Neural progenitor cell (in vitro differentiated cells): ENCODE measurements at regions not wholly inside any gene's neighbourhood (a gene's known extent, or its start where the extent isn't known, plus 50 kb on each side); places are given as distances from the start of the nearest gene placed in this dataset.

Experiments
- DNase-seq: peaks from one replicate; pipeline ENCODE4 v3.0.0-alpha.2; 2016; ENCODE audit warnings: low spot score
- H2AFZ ChIP-seq: fragments of 200-600 bp; sonication (generic); replicated peaks from 2 replicates; pipeline ENCODE4 v1.6.1; 2016; ENCODE audit warnings: antibody characterized with exemption
- H3F3A ChIP-seq: fragments of 200-600 bp; sonication (generic); 2 replicates; pipeline ENCODE4 v1.6.1; 2016; ENCODE audit warnings: antibody characterized with exemption, low read depth
- H3K27ac ChIP-seq: fragments of 200-600 bp; sonication (generic); 2 replicates; pipeline ENCODE4 v1.5.1; 2016; ENCODE audit warnings: mild to moderate bottlenecking
- H3K27me3 ChIP-seq: fragments of 200-600 bp; sonication (generic); 2 replicates; pipeline ENCODE4 v1.6.1; 2016; ENCODE audit warnings: mild to moderate bottlenecking, moderate library complexity
- H3K36me3 ChIP-seq: fragments of 200-600 bp; sonication (generic); 2 replicates; pipeline ENCODE4 v1.5.1; 2016
- H3K4me1 ChIP-seq: fragments of 200-600 bp; sonication (generic); 2 replicates; pipeline ENCODE4 v1.6.1; 2016; ENCODE audit warnings: mixed run types
- H3K4me2 ChIP-seq: fragments of 200-600 bp; sonication (generic); 2 replicates; pipeline ENCODE4 v1.6.1; 2016
- H3K4me3 ChIP-seq: fragments of 200-600 bp; sonication (generic); 2 replicates; pipeline ENCODE4 v1.5.1; 2016
- H3K79me2 ChIP-seq: fragments of 200-600 bp; sonication (generic); 2 replicates; pipeline ENCODE4 v1.6.1; 2016; ENCODE audit warnings: low read depth
- H3K9ac ChIP-seq: fragments of 200-600 bp; sonication (generic); 2 replicates; pipeline ENCODE4 v1.6.1; 2016
- H3K9me3 ChIP-seq: fragments of 200-600 bp; sonication (generic); 2 replicates; pipeline ENCODE4 v1.5.1; 2016; ENCODE audit warnings: low read depth
- H4K20me1 ChIP-seq: fragments of 200-600 bp; sonication (generic); 2 replicates; pipeline ENCODE4 v1.6.1; 2016; ENCODE audit warnings: low read depth
- H3K27ac Mint-ChIP-seq: 3 replicates; pipeline ENCODE4 v1.8.0; 2021; ENCODE audit warnings: mixed read lengths
- H3K27me3 Mint-ChIP-seq: 2 replicates; pipeline ENCODE4 v1.8.0; 2022; ENCODE audit warnings: low read depth, mild to moderate bottlenecking, inconsistent platforms, moderate library complexity, mixed read lengths; ENCODE audit not compliant: insufficient read depth
- H3K36me3 Mint-ChIP-seq: 3 replicates; pipeline ENCODE4 v1.8.0; 2021; ENCODE audit warnings: mixed read lengths
- H3K4me1 Mint-ChIP-seq: 3 replicates; pipeline ENCODE4 v1.8.0; 2021; ENCODE audit warnings: mixed read lengths
- H3K4me3 Mint-ChIP-seq: 3 replicates; pipeline ENCODE4 v1.8.0; 2021; ENCODE audit warnings: mild to moderate bottlenecking, moderate library complexity, mixed read lengths
- H3K9me3 Mint-ChIP-seq: 3 replicates; pipeline ENCODE4 v1.8.0; 2020; ENCODE audit warnings: mixed read lengths
- CTCF ChIP-seq: fragments of 200-600 bp; sonication (generic); IDR thresholded peaks from 2 replicates; pipeline ENCODE4 v1.5.1; 2017; ENCODE audit warnings: antibody characterized with exemption, mild to moderate bottlenecking
- EZH2 ChIP-seq: fragments of 200-600 bp; sonication (generic); IDR thresholded peaks from 2 replicates; pipeline ENCODE4 v1.6.1; 2017; ENCODE audit warnings: antibody characterized with exemption, mild to moderate bottlenecking, moderate library complexity
- EZH2phosphoT487 ChIP-seq: fragments of 200-600 bp; sonication (generic); IDR thresholded peaks from 2 replicates; pipeline ENCODE4 v1.6.1; 2017; ENCODE audit warnings: antibody characterized with exemption

GRCh38 chr2:78715293-78715692 lies 310.2 kb upstream of the REG3G start:
- no peak overlapping the region for H3K4me3 ChIP-seq
- no peak overlapping the region for H3K4me2 ChIP-seq
- H3K27me3 Mint-ChIP-seq: no peaks in the 10 kb centered on the region
- H3K36me3 Mint-ChIP-seq: no peaks in the 10 kb centered on the region
- H3K9ac ChIP-seq: no peak overlapping the region
- no peaks in the 10 kb centered on the region for H3K79me2 ChIP-seq
- no peaks in the 10 kb centered on the region for H3K4me1 Mint-ChIP-seq
- H3K27ac Mint-ChIP-seq: no peak overlapping the region
- no peaks in the 10 kb centered on the region for H3K36me3 ChIP-seq
- DNase-seq: no peak
- no peaks in the 10 kb centered on the region for H3K9me3 ChIP-seq
- H2AFZ ChIP-seq: no peak overlapping the region
- no peak overlapping the region for H3K27ac ChIP-seq
- TF ChIP-seq CTCF: no peak
- no peak for TF ChIP-seq EZH2
- TF ChIP-seq EZH2phosphoT487: no peak
- no peaks in the 10 kb centered on the region for H3K9me3 Mint-ChIP-seq
- H3K27me3 ChIP-seq: no peaks in the 10 kb centered on the region
- no peaks in the 10 kb centered on the region for H3K4me1 ChIP-seq
- H3K4me3 Mint-ChIP-seq: no peak overlapping the region
- no peaks in the 10 kb centered on the region for H3F3A ChIP-seq
- no peaks in the 10 kb centered on the region for H4K20me1 ChIP-seq

- no peak for DNase-seq
- no peaks in the 10 kb centered on the region for H3K79me2 ChIP-seq
- Mint-ChIP-seq H3K4me1 (no peaks in the 10 kb centered on the region), H3K27me3 (no peaks in the 10 kb centered on the region), H3K36me3 (no peaks in the 10 kb centered on the region), H3K27ac (no peak overlapping the region), H3K9me3 (no peaks in the 10 kb centered on the region), H3K4me3 (no peak overlapping the region)
- no peak overlapping the region for H3K4me2 ChIP-seq
- peak overlapping the region; percentile 21 for H2AFZ ChIP-seq
- no peak for TF ChIP-seq EZH2phosphoT487
- TF ChIP-seq CTCF: no peak
- TF ChIP-seq EZH2: no peak
- H3F3A ChIP-seq: no peaks in the 10 kb centered on the region
- H4K20me1 ChIP-seq: no peaks in the 10 kb centered on the region
- no peak overlapping the region for H3K4me3 ChIP-seq
- no peaks in the 10 kb centered on the region for H3K9me3 ChIP-seq
- H3K27ac ChIP-seq: no peak overlapping the region
- no peak overlapping the region for H3K9ac ChIP-seq
- H3K4me1 ChIP-seq: no peaks in the 10 kb centered on the region
- H3K27me3 ChIP-seq: no peaks in the 10 kb centered on the region
- no peaks in the 10 kb centered on the region for H3K36me3 ChIP-seq
Measured at GRCh38 chr2:78718024-78718423, 307.5 kb upstream of the REG3G start.

GRCh38 chr2:78718473-78718872 lies 307.0 kb upstream of the REG3G start:
- H3K4me2 ChIP-seq: no peak overlapping the region
- H3K4me3 ChIP-seq: no peak overlapping the region
- no peaks in the 10 kb centered on the region for H3K9me3 ChIP-seq
- H4K20me1 ChIP-seq: no peaks in the 10 kb centered on the region
- DNase-seq: no peak
- no peak overlapping the region for H3K27ac ChIP-seq
- H3K36me3 ChIP-seq: no peaks in the 10 kb centered on the region
- Mint-ChIP-seq H3K4me1 (no peaks in the 10 kb centered on the region), H3K36me3 (no peaks in the 10 kb centered on the region), H3K4me3 (no peak overlapping the region), H3K9me3 (no peaks in the 10 kb centered on the region), H3K27ac (no peak overlapping the region), H3K27me3 (no peaks in the 10 kb centered on the region)
- no peak overlapping the region for H2AFZ ChIP-seq
- H3K9ac ChIP-seq: no peak overlapping the region
- no peaks in the 10 kb centered on the region for H3K4me1 ChIP-seq
- no peaks in the 10 kb centered on the region for H3K79me2 ChIP-seq
- TF ChIP-seq EZH2 (no peak), CTCF (no peak), EZH2phosphoT487 (no peak)
- no peaks in the 10 kb centered on the region for H3K27me3 ChIP-seq
- no peaks in the 10 kb centered on the region for H3F3A ChIP-seq
